GM10266 (cell line): ENCODE measurements at regions not wholly inside any gene's neighbourhood (a gene's known extent, or its start where the extent isn't known, plus 50 kb on each side); places are given as distances from the start of the nearest gene placed in this dataset.

Experiments
- DNase-seq: peaks from one replicate; pipeline ENCODE4 v3.0.0; 2012; ENCODE audit errors: extremely low spot score
- TF ChIP-seq, protein P1 (sequence below): IDR thresholded peaks from 2 replicates; pipeline ENCODE4 v1.5.1; 2012; ENCODE audit warnings: mild to moderate bottlenecking, low read depth; ENCODE audit not compliant: control insufficient read depth, insufficient read depth; ENCODE audit errors: missing control alignments

DNA sequence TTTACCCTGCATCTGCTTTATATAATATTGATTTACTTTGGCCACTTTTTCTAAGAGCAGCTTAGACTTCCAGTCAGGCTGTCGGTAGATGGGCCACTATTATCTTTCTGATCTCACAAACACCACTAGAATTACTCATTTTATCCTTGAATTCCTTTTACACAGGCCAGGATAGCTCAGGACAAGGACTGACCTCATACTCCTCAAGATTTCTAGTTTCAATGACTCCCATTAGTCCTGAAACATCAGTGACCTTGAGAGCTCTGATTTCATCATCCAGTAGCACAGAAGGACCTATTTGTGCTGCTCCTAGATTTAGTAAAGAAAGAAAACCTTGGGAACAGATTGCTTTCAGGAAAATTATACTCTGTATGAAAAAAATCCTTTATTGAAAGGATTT is 727.9 kb upstream of the PTPRD start:
- TF ChIP-seq, protein P1, sequence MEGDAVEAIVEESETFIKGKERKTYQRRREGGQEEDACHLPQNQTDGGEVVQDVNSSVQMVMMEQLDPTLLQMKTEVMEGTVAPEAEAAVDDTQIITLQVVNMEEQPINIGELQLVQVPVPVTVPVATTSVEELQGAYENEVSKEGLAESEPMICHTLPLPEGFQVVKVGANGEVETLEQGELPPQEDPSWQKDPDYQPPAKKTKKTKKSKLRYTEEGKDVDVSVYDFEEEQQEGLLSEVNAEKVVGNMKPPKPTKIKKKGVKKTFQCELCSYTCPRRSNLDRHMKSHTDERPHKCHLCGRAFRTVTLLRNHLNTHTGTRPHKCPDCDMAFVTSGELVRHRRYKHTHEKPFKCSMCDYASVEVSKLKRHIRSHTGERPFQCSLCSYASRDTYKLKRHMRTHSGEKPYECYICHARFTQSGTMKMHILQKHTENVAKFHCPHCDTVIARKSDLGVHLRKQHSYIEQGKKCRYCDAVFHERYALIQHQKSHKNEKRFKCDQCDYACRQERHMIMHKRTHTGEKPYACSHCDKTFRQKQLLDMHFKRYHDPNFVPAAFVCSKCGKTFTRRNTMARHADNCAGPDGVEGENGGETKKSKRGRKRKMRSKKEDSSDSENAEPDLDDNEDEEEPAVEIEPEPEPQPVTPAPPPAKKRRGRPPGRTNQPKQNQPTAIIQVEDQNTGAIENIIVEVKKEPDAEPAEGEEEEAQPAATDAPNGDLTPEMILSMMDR = no peak
- no peak for DNase-seq

GRCh38 chr9:11347437-11347836 is 734.6 kb upstream of the PTPRD start:
- TF ChIP-seq, protein P1 = no peak
- DNase-seq = no peak

- no peak for DNase-seq
- TF ChIP-seq, protein P1 = no peak
Observed at GRCh38 chr9:11348366-11348765, 735.6 kb upstream of the PTPRD start.

DNA sequence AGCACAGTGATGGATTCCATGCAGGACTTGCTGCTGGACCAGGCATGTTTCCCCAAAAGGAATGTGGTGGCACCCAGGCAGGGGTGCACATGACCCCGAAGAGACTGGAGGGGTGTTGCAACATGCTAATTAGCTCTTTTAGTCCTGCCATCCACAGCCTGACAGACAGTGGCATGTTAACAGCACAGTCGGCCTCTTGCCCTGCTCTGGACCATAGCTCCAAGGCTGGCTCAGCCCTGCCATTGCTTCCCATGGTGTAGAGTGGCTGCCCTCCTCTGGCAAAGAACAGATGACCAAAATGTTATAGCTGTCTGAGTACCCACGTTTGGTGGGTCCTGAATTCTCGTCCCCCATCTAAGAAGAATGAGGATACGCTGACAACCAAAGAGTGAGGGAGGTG is 736.4 kb upstream of the PTPRD start:
- DNase-seq = no peak
- TF ChIP-seq, protein P1 = no peak

DNA sequence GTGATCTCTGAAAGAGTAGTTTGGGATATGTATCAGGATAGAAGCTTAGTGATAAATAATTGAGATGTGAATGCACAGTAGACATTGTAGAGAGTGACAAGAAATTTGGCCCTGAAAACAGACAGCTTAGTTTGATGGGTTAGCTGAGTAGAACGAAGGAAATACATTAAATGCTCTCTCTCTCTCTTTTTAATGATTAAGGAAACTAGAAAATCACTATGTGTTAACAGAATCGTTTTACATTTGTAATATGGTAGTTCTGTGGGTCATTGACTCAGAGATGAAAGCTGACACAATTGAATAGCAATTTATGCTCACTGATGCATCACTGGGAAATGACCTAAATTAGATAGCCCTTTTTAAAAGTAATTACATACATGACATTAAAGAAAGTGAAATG is 739.8 kb upstream of the PTPRD start:
- no peak for DNase-seq
- TF ChIP-seq, protein P1 = no peak

DNA sequence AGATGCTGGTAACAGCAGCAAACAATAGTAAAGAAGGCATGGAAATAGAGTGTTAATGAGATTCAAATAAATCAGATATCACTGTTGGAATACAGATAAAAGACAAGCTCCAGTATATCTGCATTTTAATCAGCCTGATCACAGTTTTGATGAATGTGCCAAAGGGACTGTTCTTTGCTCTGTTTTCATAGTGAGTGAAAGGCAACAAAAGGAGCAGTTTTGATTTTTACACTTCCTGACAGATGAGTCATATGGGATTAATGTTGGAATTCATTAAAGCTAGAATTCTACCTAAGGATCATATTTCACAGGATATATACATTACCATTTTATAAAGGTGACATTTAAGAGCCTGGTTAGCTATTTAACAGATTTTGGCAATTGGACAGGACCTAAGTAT is 743.3 kb upstream of the PTPRD start:
- TF ChIP-seq, protein P1 = no peak
- no peak for DNase-seq

DNA sequence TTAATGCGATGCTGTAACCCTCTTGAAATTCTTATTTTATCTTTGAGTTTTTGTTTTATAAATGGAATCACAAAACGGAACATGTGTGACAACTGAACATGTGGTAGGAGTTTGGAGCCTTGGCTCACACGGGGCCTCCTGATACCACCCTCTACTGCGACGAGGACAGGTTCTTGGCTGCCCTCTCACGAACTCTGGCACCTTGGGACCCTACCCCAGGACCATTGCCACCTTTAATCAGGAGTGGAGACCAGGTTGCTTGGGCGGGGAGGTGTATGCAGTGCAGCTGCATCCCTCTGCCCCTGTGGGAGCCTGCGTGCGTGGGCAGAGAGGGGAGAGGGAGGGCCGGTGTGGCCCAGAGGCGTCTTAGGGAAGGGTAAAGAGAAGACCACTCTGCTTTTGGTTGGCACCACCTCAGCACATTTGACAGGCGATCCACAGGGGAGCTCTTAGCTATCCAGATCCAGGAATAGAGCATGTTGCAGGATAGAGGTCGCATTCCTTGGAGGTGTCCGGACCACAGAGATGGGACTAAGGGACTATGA is 753.9 kb upstream of the PTPRD start:
- DNase-seq = no peak

More for the DNA sequence above, 753.9 kb upstream of the PTPRD start:
- TF ChIP-seq, protein P1 = no peak
